HG02885 (cell line): ENCODE measurements at regions not wholly inside any gene's neighbourhood (a gene's known extent, or its start where the extent isn't known, plus 50 kb on each side); places are given as distances from the start of the nearest gene placed in this dataset.

Source experiments
- ATAC-seq: cut with Tn5 transposase; IDR thresholded peaks from one replicate; pipeline ENCODE4 v1.9.1; 2021; ENCODE audit warnings: mild to moderate bottlenecking; ENCODE audit not compliant: unreplicated experiment, poor library complexity

DNA sequence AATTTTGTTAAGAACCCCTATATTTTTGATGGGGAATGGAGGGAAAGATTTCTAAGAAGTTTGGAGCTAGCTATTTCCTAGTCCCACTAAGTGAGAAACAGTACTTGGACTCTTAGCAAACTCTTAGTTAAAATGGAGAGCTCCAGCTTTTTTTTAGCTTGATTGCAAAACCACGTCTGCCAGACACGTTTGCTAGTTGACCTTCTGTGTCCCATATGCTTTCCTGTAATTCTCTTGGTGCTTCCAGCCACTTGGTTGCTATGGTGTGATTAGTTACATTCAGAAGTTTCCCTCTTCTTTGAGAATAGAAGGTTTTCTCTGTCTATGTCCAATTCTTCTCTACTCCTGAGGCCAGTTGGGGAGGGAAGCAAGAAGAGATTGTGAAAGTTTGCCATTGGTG, 417.0 kb upstream of the TLE4 start:
- ATAC-seq: no peak

DNA sequence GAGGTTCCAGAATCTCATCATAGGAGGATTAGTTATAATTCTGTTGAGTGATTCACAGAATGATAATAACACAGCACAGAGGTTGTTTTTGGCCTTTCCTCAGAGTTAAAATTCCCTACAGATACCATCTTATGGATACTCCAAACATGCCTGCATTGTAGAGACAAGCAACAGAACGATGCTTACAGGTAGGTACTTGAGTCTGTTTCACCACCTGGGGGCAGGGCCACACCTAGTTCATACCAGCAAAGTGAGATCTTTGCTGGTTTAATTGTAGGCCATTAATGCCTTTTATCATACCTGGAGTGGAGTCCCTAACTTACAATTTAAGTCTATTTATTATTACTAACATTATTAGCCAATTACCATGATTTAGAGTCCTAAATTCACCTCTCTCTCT, 416.5 kb upstream of the TLE4 start:
- no peak for ATAC-seq

DNA sequence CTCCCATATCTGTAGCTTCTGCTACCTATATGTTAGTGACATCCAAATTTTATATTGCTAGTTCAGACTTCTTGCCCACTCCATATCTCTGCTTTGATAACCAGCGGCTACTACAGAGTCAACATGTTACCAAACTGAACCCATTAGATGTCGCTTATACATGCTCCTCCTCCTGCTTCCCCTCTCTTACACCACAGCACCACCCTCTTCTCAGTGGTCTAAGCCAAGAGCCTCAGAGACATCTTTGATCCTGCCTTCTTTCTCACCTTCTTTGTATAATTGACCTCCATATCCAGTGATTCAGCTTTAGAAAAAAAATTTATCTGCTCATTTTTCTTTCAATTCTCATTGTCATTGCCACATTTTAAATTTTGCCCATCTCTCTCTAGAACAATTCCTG, 408.2 kb upstream of the TLE4 start:
- ATAC-seq: no peak

DNA sequence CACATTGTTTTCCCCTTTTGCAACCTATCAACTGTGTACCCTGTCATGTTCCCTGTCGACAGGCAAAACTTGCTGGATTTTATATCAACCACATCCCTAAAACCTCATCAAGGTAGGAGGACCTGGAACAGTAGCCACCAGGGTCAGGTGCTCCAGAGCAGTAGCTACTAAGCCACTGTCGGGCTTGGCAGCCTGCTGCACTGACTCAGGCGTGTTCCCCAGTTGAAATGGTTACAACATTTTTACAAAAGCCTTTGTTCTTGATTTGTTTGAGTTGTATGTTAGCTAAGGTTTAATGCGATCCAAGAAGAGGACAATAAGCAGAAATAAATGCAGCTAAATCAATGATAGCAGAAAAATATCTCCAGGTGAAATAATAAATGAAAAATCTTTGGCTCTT, 407.4 kb upstream of the TLE4 start:
- ATAC-seq: no peak

DNA sequence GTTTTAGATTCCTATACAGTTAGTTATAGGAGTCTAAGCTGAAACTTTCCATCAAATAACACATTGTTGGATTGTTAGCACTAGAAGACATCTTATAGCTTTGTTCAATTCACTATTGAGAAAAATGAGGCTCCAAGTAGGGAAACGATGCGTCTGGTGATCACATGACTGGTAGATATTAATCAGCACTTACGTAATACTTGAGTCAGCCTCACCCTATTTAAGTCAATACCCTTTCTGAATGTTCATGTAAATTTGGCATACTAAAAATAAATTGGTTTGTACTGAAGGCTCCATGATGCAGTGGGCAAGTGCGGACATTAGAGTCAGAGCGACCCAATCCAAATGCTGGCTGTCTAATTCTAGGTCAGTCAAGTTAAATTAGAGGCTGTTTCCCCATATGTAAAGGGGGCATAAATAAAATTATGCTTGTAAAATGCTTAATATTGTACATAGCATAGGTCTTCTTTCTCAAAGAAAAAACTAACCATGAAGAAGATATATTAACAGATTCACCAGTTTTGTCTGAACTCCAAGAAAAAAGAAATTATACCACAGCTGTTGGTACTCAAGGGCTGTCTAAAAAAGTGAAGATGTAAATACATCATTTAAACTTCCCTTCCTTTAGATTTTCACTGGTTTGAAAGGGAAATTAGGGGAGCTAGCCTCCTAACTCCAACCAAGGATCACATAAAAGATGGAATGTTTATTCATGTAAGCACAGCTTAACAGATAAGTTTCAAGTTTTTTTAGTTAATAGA, 406.6 kb upstream of the TLE4 start:
- ATAC-seq: no peak

DNA sequence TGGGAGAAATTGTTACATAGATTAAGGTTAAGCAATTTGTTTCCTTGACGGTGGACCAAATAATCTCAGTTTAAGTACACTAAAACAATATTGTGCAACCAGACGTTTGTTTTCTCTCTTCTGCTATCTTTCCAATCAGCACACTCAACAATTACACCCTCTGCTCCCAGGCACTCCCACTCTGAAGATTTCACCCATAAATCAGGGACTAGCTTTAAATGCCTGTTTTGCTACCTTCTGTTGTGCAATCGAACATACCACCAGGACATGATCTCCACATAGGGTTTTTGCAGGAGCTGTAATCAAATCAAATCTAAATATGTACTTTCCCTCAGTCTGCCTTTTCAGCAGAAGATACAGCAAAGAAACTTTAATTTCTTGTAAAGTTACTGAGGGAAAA, 405.8 kb upstream of the TLE4 start:
- no peak for ATAC-seq

DNA sequence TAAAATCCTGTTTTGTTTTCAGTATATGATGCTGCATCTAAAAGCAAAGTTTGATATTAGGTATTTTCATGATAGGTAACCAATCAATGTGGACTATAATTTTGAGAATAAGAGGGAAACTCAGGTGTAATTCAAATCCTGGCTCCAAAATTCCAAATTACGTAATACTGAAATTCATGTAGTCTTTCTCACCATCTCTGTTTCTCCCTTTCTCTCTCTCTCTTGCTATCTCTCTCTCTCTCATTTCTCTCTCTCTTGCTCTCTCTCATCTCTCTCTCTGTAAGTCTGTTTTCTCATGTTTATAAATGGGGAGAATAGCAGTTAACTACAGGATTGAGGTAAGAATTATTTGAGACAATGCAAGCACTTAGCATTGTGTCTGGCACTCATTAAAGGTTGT, 401.1 kb upstream of the TLE4 start:
- ATAC-seq: no peak

DNA sequence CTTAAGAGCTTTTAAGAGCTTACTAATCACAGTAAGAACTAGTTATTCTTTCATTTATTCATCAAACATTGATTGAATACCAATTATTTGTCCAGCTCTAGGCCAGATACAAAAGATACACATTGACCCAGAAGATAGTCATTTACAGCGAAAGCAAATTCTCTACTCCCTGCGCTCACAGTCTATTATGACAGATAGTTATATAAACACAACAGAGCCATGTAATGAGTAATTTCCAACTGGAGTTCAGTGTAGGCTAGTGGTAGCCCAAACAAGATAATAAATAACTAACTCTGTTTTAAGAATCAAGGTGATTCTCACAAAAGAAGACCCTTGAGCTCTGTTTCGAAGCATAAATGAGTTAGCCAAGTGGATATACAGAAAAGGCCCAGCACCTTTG, 397.8 kb upstream of the TLE4 start:
- no peak for ATAC-seq

DNA sequence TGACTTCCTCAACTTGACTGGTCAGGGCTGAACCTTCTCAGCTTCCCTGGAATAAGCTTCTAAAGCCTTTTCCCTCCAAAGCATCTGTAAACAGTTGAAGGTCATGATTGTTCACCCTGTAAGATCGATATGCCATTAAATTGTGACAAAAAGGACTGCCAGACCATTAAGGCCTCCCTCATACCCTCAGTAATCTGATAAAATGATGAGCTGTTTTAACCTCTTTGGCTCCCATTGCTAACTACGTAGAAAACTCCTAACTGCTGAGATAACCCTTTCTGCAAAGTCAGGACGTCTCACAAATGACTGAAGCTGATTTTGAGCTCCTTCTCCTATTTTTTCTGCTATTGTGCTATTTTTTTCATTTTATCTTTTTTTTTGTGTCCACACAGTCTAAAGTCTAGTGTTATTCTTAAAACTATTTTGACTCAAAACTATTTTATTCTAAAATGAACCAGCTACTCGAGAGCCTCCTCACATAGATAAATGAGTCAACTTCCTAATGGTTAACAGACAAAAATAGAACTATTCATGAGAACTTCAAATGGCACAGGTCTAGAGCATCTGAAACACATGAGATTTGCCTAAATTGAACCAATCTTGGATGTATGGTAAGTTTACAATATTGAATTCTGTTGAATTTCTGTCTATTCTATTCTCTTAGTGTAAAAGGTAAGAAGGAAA, 395.6 kb upstream of the TLE4 start:
- ATAC-seq: no peak

DNA sequence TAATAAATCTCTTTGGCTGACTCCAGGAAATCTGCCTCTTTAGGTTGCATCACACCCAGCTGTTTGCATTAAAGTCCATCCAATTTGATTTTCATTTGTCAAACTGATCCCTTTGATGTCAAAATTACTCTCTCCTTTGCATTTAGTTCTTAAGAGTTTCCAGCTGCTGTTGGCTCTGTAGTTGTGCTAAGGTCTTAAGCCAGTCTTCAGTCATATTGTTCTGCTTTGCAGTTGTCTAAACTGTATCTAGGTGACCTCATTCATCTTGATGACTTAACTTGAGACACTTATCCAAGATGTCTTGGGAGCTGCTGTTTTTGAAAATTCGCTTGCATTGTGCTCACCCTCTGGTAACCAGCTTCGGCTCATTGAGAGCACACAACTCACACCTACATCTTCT, 386.9 kb upstream of the TLE4 start:
- ATAC-seq: no peak

DNA sequence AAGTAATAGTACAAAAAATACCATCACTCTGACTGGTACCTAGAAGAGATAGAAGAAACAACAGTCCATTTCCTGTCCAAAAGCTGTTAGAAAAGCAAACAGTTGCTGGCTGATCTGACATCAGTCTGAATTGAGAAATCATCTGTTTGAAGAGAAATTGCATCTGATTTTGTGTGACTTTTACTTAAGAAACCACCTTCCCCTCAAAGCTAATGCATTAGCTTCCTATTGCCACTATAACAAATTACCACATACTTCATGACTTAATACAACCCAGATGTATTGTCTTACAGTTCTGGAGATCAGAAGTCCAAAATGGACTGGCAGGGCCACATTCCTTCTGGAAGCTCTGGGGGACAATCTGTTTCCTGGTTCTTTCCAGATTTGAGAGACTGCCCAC, 385.9 kb upstream of the TLE4 start:
- ATAC-seq: no peak

DNA sequence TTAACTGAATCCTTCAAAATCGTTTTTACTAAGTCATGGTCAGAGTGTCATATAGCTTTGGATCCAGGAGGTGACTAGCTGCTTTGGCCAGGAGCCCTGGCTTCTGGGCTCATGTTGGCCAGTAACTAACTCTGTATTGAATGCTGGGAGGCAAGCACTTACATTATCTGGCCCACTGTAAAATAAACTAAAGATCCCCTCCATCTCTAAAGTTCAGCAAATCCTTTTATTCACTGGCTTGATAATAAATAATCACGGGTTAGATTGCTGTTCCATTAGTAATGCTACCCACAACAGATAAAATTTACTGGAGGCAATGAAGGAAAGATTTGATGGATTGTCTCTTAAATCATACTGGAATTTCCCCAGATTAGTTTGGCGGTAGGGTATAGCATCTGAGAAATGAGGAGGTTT, 382.2 kb upstream of the TLE4 start:
- no peak for ATAC-seq

DNA sequence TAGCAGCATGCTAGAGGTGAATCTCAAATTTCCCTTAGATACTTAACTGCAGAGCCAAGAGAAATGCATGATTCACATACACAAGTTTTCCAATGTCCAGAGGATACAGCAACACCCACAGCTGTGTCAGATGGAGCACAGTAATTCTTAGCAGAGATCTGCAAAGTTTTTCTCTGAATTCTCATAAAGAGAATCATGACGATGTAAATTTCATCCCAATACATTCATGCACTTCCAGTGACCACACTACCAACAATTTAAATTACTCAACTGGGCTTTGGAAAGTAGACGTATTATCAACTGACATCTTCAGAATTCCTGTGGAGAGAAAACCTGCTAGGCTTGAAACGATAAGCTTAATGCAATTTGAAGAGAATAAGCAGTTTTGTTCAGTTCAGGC, 378.8 kb upstream of the TLE4 start:
- ATAC-seq: no peak

DNA sequence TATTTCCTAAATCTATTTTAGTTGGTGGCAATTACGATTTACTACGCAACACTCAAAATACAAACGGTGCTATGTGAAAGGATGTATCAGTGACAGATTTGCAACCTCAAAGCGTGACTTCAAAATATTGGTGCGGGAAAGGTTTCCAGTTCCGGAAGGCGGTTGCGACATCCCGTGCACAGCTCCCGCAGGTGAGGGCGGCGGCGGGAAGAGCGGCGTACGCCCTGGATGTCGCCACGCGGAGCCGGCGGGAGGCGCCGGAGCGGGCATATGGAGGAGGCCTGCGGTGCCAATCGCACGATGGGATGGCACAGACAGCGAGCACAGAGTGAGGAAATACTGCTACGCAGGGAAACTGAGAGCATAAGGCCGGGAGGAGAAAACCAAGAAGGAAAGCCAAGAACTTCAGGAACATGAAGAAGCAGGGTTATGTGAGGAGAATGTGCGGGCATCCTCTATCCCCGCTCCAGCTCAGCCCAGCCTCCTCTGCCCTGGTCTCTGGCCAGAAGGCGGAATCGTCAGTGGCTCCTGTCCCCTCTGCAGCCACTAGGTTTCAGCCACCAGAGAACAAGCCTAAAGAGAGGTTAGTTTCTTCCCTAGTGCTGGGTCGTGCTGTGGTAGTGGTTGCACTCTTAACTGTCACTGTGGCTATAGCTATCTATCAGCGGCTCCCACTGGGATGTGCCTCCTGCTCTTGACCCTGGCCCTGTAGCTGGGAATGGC, 378.1 kb upstream of the TLE4 start:
- ATAC-seq: no peak

DNA sequence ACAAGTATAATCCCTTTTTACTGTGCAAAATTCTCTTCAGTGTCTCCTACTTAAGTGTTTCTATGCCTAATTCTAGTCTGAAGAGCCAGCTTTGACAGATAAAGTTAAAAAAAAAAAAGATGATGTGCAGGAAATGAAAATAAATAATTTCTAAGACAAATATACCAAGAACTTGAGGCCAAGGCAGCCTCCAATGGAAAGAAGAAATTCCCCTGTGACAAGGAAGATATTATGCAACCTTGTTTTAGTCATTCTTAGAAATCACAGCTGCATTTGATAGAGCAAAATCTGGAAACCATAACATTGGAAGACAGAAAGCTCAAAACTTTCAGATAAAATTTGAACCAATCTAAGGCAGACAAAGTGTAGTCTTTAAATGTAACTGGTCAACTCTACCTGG, 375.9 kb upstream of the TLE4 start:
- ATAC-seq: no peak

DNA sequence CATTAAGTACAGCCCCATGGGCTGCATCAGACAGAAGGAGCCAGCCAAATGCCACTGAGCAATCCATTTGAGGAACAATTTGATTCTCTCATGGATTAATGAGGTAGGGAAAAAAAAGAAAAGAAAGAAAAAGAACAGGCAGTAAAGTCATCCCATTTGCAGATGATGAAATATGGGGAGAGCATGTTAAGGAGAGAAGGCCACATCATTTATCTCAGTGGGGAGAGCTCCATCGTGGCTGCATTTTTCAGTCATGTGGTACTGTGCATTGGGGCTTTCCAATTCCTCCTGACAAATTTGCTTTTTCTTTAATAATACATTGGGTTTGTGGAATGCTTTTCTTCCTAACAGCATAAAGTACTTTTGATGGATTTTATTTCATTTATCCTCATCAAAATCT, 375.2 kb upstream of the TLE4 start:
- ATAC-seq: no peak

DNA sequence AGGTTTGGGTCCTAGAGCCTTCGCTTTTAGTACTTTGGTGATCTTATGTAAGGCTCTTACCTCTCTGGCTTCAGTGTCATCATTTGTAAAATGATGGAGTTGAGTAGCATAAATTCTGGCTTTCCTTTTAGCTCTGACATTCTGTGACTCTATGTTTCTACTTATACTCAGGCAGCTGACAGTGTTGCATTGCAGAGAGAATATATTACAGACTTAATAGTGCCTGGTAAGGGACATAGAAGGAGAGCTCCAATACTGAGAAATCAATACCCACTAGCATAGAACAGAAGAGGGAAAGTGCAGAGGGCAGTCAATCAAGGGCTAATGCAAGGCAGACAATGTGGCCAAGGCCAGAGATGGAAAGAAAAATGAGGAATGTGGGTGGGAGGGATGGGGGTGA, 371.4 kb upstream of the TLE4 start:
- no peak for ATAC-seq

DNA sequence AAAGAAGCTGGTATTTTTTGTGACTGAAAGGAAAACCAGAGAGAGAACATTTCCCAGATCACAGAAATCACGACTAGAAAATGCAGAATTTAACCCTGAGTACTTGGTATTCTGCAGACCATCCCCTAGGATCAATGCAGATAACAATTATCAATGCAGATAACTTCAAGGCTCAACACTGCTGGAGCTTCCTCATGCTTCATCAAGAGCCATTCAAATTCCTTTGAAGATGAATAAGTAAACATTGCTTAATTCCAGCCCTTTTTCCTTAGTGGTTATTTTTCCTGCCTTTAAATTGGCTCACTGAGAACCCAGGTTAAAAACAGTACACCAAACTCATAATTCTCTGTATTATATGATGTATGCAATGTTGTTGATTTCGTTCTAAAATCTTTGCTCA, 370.1 kb upstream of the TLE4 start:
- no peak for ATAC-seq

DNA sequence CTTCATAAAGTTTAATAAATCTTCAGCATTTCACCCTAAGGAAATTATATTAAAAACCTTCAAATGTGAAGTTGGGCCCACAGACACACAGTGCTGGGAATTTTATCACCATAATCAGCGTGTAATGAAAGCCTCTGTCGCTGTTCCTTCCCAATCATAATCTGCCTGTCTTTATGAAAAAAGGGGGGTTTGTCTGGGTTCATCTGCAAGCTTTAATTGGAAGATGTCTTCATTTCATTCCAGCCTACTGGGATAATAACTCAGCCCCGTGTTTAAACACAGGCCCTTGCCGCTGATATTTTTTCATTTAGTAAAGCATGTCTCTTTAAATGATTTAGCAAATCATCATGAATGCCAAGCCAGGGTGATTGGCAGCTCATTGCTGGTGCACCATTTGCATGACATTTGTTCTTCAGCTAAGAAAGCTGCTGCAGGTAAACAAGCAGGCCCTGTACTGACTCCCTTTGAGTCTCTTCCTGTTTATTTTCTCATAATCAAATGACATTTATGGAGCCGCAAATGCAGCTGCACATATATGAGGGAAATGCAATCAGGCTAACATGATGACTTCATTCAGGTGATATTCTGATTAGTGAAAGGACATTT, 362.9 kb upstream of the TLE4 start:
- no peak for ATAC-seq

DNA sequence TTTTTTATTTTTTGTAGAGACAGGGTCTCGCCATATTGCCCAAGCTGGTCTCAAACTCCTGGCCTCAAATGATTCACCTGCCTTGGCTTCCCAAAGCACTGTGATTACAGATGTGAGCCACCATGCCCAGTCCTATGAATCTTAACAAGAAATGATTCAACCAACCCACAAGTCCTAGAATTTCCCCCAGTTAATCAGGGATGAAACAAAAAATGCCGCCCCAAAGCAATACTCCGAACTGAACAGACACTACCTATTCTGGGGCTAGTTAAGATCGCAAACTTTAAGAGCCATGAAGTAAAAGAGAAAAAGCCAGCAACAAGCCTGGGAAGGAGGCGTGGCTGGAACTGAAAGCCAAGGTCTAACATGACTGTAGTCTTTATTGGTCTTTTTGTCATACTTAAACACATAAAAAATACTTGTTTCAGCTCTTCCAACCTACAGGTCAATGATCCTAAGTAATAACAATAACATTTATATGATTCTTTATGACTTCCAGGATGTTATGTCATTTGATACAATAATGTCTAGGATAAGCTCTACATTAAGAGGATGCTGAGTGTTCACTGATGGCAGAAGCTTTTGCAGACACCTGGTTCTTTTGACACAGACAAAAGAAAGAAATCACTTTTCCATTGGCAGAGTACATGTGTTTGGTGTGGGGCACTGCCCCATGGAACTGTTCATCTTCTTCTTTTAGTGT, 361.1 kb upstream of the TLE4 start:
- ATAC-seq: no peak
